HEK293T (cell line): ENCODE measurements at regions not wholly inside any gene's neighbourhood (a gene's known extent, or its start where the extent isn't known, plus 50 kb on each side); places are given as distances from the start of the nearest gene placed in this dataset.

Source experiments
- CTCF ChIA-PET: fragments of 350-600 bp; formaldehyde crosslinking; extraction: SDS; loops from one replicate; lab custom pipeline; 2021; ENCODE audit warnings: antibody characterized with exemption, inconsistent platforms; lab: Yijun Ruan, JAX
- POLR2A ChIA-PET: fragments of 350-600 bp; formaldehyde crosslinking; extraction: SDS; loops from one replicate; lab custom pipeline; 2020; ENCODE audit warnings: antibody characterized with exemption, inconsistent platforms; lab: Yijun Ruan, JAX
- DNase-seq: peaks from one replicate; pipeline ENCODE4 v3.0.0; 2012; ENCODE audit warnings: mixed read lengths; ENCODE audit errors: extremely low spot score
- ARNT ChIP-seq: fragments of 450-650 bp; IDR thresholded peaks from 2 replicates; pipeline ENCODE4 v1.6.1; 2017; ENCODE audit warnings: mild to moderate bottlenecking
- BHLHE40 ChIP-seq: fragments of 450-650 bp; IDR thresholded peaks from 2 replicates; pipeline ENCODE4 v1.6.1; 2016; ENCODE audit warnings: mild to moderate bottlenecking, moderate library complexity, borderline replicate concordance
- CTBP1 ChIP-seq: fragments of 450-650 bp; IDR thresholded peaks from 2 replicates; pipeline ENCODE4 v1.6.1; 2016; ENCODE audit warnings: borderline replicate concordance
- ELF4 ChIP-seq: fragments of 450-650 bp; IDR thresholded peaks from 2 replicates; pipeline ENCODE4 v1.6.1; 2017; ENCODE audit warnings: antibody characterized with exemption
- FOXA1 ChIP-seq: fragments of 450-650 bp; IDR thresholded peaks from 2 replicates; pipeline ENCODE4 v1.6.1; 2016; ENCODE audit warnings: mild to moderate bottlenecking
- FOXK2 ChIP-seq: fragments of 450-650 bp; IDR thresholded peaks from 2 replicates; pipeline ENCODE4 v1.6.1; 2016; ENCODE audit warnings: mild to moderate bottlenecking
- FOXM1 ChIP-seq: fragments of 450-650 bp; IDR thresholded peaks from 2 replicates; pipeline ENCODE4 v1.6.1; 2017; ENCODE audit warnings: mild to moderate bottlenecking, borderline replicate concordance
- HDGF ChIP-seq: fragments of 450-650 bp; IDR thresholded peaks from 2 replicates; pipeline ENCODE4 v1.6.1; 2017; ENCODE audit warnings: antibody characterized with exemption, borderline replicate concordance
- L3MBTL2 ChIP-seq: fragments of 450-650 bp; conservative IDR thresholded peaks from 2 replicates; pipeline ENCODE4 v1.6.1; 2016; ENCODE audit warnings: mild to moderate bottlenecking
- LEF1 ChIP-seq: fragments of 450-650 bp; IDR thresholded peaks from 2 replicates; pipeline ENCODE4 v1.6.1; 2017; ENCODE audit warnings: mild to moderate bottlenecking, borderline replicate concordance
- NFRKB ChIP-seq: fragments of 450-650 bp; IDR thresholded peaks from 2 replicates; pipeline ENCODE4 v1.6.1; 2016; ENCODE audit warnings: mild to moderate bottlenecking, moderate library complexity
- PKNOX1 ChIP-seq: fragments of 450-650 bp; IDR thresholded peaks from 2 replicates; pipeline ENCODE4 v1.6.1; 2016
- SP1 ChIP-seq: fragments of 450-650 bp; IDR thresholded peaks from 2 replicates; pipeline ENCODE4 v1.6.1; 2017
- SUZ12 ChIP-seq: fragments of 450-650 bp; IDR thresholded peaks from 2 replicates; pipeline ENCODE4 v1.6.1; 2016; ENCODE audit warnings: mild to moderate bottlenecking
- TARDBP ChIP-seq: fragments of 450-650 bp; IDR thresholded peaks from 2 replicates; pipeline ENCODE4 v1.6.1; 2016
- ZNF384 ChIP-seq: fragments of 450-650 bp; IDR thresholded peaks from 2 replicates; pipeline ENCODE4 v1.6.1; 2016

- TF ChIP-seq SUZ12 (no peak), TARDBP (no peak), ZNF384 (no peak), SP1 (no peak), PKNOX1 (no peak), BHLHE40 (no peak), NFRKB (no peak), CTBP1 (no peak), HDGF (no peak), L3MBTL2 (no peak), FOXK2 (no peak), FOXM1 (no peak), ARNT (no peak), FOXA1 (no peak), ELF4 (no peak)
- DNase-seq: no peak
- ChIA-PET POLR2A (no interaction called here), CTCF (no interaction called here)
Observed at GRCh38 chr14:65312859-65313258, 99.7 kb upstream of the FUT8 start.

GRCh38 chr14:65318636-65319506, 93.7 kb upstream of the FUT8 start:
- ChIA-PET CTCF (interaction anchor here (0.6 kb wide), 1 partner anchor 32 kb away, joined by 3 read pairs; no protein-coding TSS in a partner anchor), POLR2A (no interaction called here)
- no peak for DNase-seq
- TF ChIP-seq NFRKB: no peak

- CTCF ChIA-PET: interaction anchor here (0.6 kb wide), 1 partner anchor 215 kb away, joined by 3 read pairs; no protein-coding TSS in a partner anchor
- no peak for TF ChIP-seq NFRKB
- no peak for TF ChIP-seq CTBP1
- TF ChIP-seq FOXK2: no peak
- POLR2A ChIA-PET: interaction anchor here (0.9 kb wide), 1 partner anchor 91 kb away, joined by 5 read pairs; the partner anchor contains the start of gene FUT8
- DNase-seq: no peak
Observed at GRCh38 chr14:65320661-65321308, 91.7 kb upstream of the FUT8 start.

GRCh38 chr14:65321370-65321875, 91.1 kb upstream of the FUT8 start:
- ChIA-PET CTCF (interaction anchor here (0.6 kb wide), 2 partner anchors 44 to 216 kb away, joined by 3 read pairs; no protein-coding TSS in a partner anchor), POLR2A (interaction anchor here (0.9 kb wide), 1 partner anchor 91 kb away, joined by 5 read pairs; the partner anchor contains the start of gene FUT8)
- DNase-seq: no peak
- TF ChIP-seq ARNT: no peak
- TF ChIP-seq ELF4: no peak
- no peak for TF ChIP-seq TARDBP
- TF ChIP-seq PKNOX1: no peak
- no peak for TF ChIP-seq FOXK2
- TF ChIP-seq CTBP1: no peak
- no peak for TF ChIP-seq HDGF
- no peak for TF ChIP-seq L3MBTL2
- no peak for TF ChIP-seq FOXM1
- no peak for TF ChIP-seq SP1
- no peak for TF ChIP-seq FOXA1
- no peak for TF ChIP-seq BHLHE40
- TF ChIP-seq ZNF384: no peak
- TF ChIP-seq LEF1: no peak

GRCh38 chr14:65329481-65329880, 83.0 kb upstream of the FUT8 start:
- no peak for DNase-seq
- POLR2A ChIA-PET: no interaction called here
- TF ChIP-seq HDGF: no peak
- TF ChIP-seq CTBP1: no peak
- TF ChIP-seq SP1: no peak
- no peak for TF ChIP-seq ELF4
- no peak for TF ChIP-seq FOXK2
- TF ChIP-seq NFRKB: no peak
- TF ChIP-seq FOXM1: no peak
- no peak for TF ChIP-seq TARDBP
- TF ChIP-seq L3MBTL2: no peak
- no peak for TF ChIP-seq LEF1
- TF ChIP-seq ARNT: no peak
- TF ChIP-seq SUZ12: no peak
- TF ChIP-seq ZNF384: no peak
- TF ChIP-seq FOXA1: no peak
- no peak for TF ChIP-seq PKNOX1
- TF ChIP-seq BHLHE40: no peak
- CTCF ChIA-PET: no interaction called here

GRCh38 chr14:65329911-65330310, 82.6 kb upstream of the FUT8 start:
- ChIA-PET CTCF (no interaction called here), POLR2A (no interaction called here)
- TF ChIP-seq FOXA1 (no peak), NFRKB (no peak)
- DNase-seq: no peak
